ENCODE measurements at regions not wholly inside any gene's neighbourhood (a gene's known extent, or its start where the extent isn't known, plus 50 kb on each side); places are given as distances from the start of the nearest gene placed in this dataset.

DNA sequence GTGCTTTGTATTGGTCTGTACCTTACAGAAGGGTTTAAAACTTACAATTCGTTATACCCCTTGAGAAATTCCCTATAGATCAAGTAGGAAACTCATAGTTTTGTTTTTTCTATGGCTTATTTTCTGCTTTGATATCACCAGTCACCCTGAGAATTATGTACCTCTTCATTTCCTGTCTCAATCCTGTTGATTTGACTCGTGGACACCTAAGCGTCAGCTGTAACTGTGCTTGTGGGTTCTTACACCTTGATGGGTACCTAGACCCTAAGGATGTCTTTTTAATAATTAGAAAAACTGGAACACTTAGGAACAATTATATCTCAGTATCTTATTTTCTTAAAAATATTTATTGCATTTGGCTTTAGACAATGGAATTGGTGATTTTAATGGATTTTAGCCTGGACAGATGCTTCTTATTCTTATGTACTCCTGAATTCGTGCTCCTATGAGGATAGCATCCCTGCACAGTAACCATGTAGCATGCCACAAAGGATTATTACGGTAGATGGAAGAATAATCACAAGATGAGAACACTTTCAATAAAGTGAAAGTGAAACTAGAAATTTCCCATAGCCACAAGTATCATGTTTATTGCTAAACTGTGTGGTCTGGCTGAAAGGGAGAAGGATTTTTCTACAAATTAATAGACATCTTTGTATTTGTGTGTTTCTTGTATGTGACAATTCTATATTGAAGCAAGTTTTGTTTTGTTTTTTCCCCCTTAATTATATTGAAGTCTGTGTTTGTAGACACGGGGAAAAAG is 1920.3 kb upstream of the WWC1 start:
- DNase-seq, result no peak

GRCh38 chr5:166373817-166374216 is 1917.6 kb upstream of the WWC1 start:
- DNase-seq, result no peak

DNA sequence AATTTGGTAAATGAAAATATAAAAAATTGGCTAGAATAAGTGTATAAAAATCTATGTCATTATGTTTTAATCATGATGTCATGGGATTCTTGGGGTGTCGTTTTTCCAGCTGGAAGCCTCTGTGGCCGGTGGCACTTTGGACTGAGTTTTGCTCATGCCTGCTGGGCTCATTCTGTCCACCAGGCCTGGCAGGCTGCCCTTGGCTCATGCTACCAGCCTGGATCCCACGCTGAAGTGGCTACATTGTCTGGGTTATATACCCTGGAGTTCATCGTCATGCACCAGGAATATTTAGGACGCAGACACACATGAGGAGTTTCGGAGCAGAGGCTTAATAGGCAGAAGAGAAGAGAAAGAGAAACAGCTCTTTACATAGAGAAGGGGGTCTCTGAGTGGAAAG is 1913.7 kb upstream of the WWC1 start:
- peak; percentile 46 for DNase-seq

GRCh38 chr5:166379517-166379916 is 1911.9 kb upstream of the WWC1 start:
- DNase-seq, result no peak

DNA sequence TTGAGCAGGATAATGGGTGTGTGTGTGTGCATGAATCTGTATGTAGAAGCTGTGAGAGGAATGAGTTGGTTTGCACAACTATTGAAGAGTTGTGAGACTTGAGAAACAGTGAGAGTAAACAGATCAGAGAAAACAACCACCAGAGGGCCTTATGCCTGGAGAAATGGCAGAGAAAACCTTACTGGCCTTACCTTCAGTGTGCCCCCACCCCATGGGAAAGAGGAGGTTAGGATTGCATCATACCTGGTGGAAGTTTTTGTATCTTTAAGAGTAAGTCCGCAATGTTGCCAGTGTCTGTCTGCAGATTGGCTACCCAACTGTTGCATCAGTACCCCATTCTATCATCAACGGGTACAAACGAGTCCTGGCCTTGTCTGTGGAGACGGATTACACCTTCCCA is 1909.4 kb upstream of the WWC1 start:
- peak; percentile 58 for DNase-seq

GRCh38 chr5:166398131-166398530 is 1893.3 kb upstream of the WWC1 start:
- no peak for DNase-seq

- DNase-seq, result no peak
These were observed 1891.7 kb upstream of the WWC1 start for GRCh38 chr5:166399781-166400180.

DNA sequence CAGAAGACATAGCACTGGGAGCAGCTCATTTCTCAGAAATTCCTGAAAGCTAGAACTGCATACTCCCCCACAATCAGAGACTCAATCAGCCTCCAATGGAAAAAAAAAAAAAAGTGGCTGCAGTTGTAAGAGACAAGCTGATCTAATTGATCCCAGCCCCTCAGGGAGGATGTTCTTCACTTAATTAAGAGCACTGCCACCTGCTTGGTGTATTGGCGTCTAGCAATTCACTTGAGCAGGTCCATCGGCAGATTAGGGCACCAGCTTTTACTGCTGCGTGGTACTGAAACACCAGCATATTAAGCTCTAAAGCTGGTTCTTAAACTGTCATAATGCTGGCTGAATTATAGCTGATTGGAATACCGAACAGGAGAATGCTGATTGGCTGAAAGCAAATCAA is 1890.1 kb upstream of the WWC1 start:
- DNase-seq, result no peak

DNA sequence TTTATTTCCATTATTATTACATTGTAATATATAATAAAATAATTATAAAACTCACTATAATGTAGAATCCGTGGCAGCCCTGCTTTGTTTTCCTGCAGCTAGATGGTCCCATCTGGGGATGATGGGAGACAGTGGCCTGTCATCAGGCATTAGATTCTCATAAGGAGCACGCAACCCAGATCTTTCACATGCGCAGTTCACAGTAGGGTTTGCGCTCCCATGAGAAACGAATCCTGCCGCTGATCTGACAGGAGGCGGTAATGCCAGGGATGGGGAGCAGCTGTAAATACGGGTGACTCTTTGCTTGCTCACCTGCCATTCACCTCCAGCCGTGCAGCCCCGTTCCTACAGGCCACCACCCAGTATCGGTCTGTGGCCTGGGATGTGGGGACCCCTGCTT is 1879.3 kb upstream of the WWC1 start:
- DNase-seq, result no peak

DNA sequence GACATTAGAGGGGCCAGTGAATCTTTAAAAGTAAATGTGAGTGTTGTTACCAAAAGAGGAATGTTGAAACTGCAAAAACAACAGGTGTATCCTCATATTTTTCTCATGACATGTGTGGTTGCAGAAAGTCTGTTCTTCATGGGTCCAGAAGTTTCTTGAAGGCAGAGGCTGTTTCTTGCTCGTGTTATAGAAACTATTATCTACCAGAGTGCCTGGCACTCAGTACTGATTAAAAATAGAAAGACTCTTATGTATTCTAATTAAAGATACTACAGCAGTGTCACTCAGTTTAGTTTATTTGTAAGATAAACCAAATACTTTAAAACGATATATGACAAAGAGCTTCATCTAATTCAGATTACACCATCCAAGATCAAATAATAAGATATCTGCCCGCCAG is 1864.2 kb upstream of the WWC1 start:
- DNase-seq, result no peak

GRCh38 chr5:166428264-166428803 is 1863.1 kb upstream of the WWC1 start:
- DNase-seq, result no peak

DNA sequence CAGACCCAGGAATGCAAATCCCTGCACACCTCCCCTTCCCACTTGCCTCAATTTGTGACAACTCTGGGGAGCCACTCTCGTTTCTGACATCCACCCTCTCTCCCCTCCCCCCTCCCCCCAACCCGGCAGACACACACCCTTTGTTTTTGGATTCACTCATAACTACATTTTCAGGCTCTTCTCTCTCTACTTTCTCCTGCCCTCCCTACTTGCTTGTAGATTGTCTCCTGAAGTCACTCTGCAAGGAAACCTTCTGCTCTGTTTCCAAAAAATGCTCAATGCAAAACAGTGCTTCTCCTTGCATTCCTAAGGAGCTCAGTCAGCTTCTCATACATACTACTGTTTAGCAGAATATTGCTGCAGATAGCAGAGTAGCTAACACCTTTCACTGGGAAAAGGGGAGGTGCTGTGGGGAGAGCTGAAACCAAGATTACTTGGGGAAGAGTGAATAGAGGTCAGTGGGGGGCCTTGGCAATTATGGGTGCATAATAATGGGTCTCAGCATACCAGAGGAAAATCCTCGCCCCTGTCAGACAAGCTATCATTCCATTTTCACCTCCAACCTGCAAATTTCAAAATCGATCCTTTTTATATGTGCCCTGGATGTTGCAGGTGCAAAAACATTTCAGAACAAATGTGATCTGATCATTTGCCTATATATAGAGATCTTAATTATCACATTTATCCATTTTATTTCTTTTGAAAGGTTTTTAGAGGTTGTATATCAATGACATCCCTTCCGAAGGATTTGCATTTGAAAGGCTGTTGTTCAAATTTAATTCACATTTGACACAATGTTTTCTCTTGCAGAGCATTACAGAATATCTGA is 1860.7 kb upstream of the WWC1 start:
- DNase-seq, result no peak

DNA sequence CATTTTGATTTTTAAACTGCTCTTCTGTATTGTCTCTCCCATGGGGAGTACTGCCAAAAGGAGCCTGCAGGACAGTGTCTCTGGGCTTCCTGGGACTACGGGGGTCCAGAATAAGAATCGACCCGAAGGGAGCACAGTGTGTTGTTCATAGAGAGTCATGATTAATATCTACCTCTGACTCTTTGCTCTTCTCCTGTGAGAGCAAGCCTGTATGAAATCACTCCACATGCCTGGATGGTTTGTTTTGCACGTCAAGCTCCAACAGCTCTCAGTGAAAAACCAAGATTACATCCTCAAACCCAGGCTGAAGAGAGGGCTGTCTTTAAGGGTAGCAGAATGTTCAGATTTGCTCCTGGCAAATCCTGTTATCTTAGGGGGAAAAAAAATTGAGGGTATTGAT is 1860.0 kb upstream of the WWC1 start:
- DNase-seq, result no peak

- no peak for DNase-seq
These were observed 1857.8 kb upstream of the WWC1 start for GRCh38 chr5:166433679-166434078.

DNA sequence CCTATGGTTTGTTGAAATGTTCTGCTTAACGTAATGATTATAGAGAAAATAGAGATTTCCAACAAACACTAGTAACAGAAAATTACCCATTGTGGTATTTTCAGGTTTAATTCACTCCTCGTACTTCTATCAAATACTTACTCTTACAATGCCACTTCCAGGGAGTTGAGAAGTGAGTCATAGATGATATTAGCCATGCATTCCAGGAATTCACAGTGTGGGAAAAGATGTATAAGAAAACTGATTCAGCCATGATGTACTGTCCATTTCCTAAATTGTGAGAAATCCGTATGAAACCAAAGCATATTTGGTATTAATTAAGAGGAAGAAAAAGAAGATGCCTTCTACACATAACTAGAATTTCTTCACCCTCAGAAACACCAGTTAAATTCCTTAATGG is 1854.6 kb upstream of the WWC1 start:
- no peak for DNase-seq

- no peak for DNase-seq
These were observed 1805.1 kb upstream of the WWC1 start for GRCh38 chr5:166486348-166486747.

DNA sequence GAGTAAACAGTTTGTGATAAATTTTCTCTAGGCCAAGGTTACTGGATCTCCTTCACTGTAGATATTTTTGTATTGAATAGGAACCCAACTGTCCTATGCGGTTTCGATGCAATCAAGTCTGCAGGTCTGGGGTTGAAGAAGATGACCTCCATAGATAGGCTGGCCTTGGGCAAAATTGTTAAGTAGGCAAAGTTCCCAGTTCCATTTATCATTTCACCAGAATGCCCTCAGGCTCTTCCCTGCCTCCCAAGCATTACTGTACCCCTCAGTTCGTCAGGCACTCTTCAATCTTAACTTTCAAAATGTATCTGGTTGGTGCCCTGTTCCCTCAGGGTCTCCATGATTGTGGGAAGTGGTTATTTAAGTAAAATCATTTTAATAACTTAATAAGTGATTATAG is 1802.9 kb upstream of the WWC1 start:
- peak; percentile 57 for DNase-seq

- no peak for DNase-seq
These were observed 1798.4 kb upstream of the WWC1 start for GRCh38 chr5:166493040-166493439.

- no peak for DNase-seq
These were observed 1797.8 kb upstream of the WWC1 start for GRCh38 chr5:166493612-166494011.

GRCh38 chr5:166497496-166498104 is 1793.8 kb upstream of the WWC1 start:
- no peak for DNase-seq

GRCh38 chr5:166499447-166500240 is 1791.8 kb upstream of the WWC1 start:
- DNase-seq, result no peak

- DNase-seq, result no peak
These were observed 1787.9 kb upstream of the WWC1 start for GRCh38 chr5:166503506-166503905.

DNA sequence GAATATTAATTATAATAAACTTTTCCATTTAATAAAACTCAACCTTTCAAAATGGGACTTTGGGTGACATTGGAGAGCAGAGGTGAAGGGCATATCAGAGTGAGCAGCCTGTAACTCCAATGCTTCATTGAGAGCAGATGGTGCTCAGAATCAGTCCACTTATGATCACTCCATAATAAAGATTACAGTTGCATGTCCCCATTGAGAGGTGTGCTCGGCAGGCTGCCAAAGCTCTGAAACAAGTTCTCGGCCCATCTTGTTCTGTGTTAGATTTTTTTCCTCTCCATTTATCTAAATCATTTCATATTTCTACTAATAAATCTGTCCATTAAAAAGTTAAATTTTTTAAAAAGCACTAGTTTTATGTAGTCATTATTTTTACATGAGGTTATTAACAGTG is 1786.4 kb upstream of the WWC1 start:
- DNase-seq, result no peak

Data from islet precursor cell (in vitro differentiated cells).